GM12872 (cell line): ENCODE measurements at regions not wholly inside any gene's neighbourhood (a gene's known extent, or its start where the extent isn't known, plus 50 kb on each side); places are given as distances from the start of the nearest gene placed in this dataset.

Experiments
- TF ChIP-seq, protein P1 (sequence below): IDR thresholded peaks from 3 replicates; pipeline ENCODE4 v1.5.1; 2011; ENCODE audit warnings: low read depth, mild to moderate bottlenecking, low read length, moderate library complexity; ENCODE audit not compliant: insufficient read depth

- TF ChIP-seq, protein P1, sequence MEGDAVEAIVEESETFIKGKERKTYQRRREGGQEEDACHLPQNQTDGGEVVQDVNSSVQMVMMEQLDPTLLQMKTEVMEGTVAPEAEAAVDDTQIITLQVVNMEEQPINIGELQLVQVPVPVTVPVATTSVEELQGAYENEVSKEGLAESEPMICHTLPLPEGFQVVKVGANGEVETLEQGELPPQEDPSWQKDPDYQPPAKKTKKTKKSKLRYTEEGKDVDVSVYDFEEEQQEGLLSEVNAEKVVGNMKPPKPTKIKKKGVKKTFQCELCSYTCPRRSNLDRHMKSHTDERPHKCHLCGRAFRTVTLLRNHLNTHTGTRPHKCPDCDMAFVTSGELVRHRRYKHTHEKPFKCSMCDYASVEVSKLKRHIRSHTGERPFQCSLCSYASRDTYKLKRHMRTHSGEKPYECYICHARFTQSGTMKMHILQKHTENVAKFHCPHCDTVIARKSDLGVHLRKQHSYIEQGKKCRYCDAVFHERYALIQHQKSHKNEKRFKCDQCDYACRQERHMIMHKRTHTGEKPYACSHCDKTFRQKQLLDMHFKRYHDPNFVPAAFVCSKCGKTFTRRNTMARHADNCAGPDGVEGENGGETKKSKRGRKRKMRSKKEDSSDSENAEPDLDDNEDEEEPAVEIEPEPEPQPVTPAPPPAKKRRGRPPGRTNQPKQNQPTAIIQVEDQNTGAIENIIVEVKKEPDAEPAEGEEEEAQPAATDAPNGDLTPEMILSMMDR, result no peak
These were observed 86.8 kb downstream of the TMCO5A start for GRCh38 chr15:38021259-38021658.

DNA sequence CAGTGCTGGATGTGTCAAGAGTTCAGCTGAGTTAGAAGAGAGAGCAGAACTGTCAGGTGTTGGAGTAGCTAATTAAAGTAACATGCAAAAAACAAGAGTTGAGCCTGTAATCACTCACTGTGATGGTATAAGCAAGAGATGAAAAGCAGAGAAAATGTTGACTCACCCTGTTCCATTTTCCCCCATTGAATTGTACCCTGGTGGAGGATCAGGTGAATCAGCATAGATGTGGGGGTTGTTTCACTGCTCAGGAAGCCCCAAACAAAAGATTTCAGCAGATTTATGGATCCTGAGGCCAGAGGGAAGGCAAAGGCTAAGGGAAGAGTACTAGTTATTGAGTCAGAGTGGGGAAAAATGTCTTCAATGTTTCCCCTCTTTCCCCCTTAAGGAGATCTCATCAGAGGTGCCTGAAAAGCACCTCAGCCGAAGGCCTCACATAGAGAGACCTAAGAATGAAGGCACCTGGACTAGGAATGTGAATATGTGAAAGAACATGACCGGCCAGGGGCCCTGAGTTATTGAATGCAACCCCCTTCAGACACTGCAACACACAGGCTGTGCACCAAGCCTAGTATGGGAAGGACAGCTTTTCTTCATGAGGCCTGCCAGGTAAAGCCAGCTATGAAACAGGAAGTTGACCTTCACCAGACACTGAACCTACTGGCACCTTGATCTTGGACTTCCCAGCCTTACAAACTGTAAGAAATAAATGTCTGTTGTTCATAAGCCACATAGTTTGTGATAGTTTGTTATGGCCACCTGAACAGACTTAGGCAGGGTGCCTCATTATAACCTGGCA is 90.1 kb downstream of the TMCO5A start:
- TF ChIP-seq, protein P1, result no peak

GRCh38 chr15:38028869-38029268 is 94.4 kb downstream of the TMCO5A start:
- TF ChIP-seq, protein P1, result no peak

DNA sequence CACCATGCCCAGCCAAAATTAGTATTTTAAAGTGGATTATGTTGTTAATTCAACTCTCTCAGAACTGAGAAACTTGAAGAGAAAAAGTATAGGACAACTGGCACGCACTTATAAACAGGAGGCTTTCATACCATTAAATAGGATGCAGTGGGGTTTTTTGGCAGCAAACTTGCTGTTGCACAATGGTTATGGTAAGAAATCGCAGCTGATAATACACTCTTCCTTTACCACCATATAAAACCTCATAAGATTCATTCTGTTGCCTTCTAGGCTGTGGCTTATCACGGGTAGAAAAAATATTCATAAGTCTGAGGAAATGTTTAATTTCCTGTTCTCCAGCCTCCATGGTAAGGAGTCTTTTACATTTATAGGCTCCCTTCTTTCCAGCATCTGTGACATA is 95.3 kb downstream of the TMCO5A start:
- TF ChIP-seq, protein P1, result no peak

- TF ChIP-seq, protein P1, result no peak
These were observed 96.2 kb downstream of the TMCO5A start for GRCh38 chr15:38030609-38031008.

- TF ChIP-seq, protein P1, result no peak
These were observed 101.3 kb downstream of the TMCO5A start for GRCh38 chr15:38035701-38036100.

DNA sequence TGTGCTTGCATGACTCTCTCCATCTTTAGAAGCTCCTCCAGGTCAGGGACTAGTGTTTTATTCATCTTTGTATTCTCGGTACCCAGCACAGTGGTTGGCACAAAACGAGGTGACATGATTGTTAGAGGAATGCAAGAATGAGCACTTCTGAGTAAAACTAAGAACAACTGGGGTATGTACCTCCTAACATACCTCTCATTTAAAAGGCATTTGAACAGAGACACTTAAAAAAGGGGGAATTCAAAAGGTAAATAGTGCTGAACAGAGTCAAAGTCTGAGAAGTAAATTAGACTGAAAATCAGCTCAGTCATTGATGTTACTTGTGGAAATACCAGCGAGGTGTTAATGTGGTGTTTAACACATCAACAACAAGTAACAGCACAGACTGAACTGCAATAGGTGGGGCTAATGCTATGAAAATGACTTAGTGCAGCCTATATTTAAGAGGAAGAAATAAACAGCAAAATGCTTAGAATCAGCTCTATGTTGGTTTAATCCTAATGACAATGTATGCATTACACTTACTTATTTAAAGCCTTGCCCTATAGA is 102.4 kb downstream of the TMCO5A start:
- TF ChIP-seq, protein P1, result no peak
